ENCODE measurements at regions not wholly inside any gene's neighbourhood (a gene's known extent, or its start where the extent isn't known, plus 50 kb on each side); places are given as distances from the start of the nearest gene placed in this dataset.

- CTCF ChIA-PET: no interaction called here
Observed at GRCh38 chr9:102461156-102461819, 533.8 kb upstream of the CYLC2 start.

GRCh38 chr9:102459828-102460227 lies 535.3 kb upstream of the CYLC2 start:
- H3K36me3 ChIP-seq (ENCODE audit: control insufficient read depth, insufficient read depth, low read length): no peaks in the 10 kb centered on the region
- intact Hi-C loops (cut with micrococcal nuclease; ENCODE audit: unreplicated experiment) (no loop called here), in situ Hi-C loops (cut with HindIII; ENCODE audit: low pct_unique_long_range_greater_than_20kb, low sequenced_read_pairs) (no loop called here)
- POLR2A ChIA-PET: no interaction called here
- BruUV-seq (replicated peaks): no TSS peak
- ATAC-seq (no peak), DNase-seq (ENCODE audit: low read depth, low spot score) (no peak)
- no peaks in the 10 kb centered on the region for H3K27me3 ChIP-seq (ENCODE audit: control insufficient read depth, insufficient read depth, low read length)
- TF ChIP-seq TCF7L2 (IDR thresholded peaks at IDR 0.05; ENCODE audit: low read depth, low read length) (no peak), REST (IDR thresholded peaks at IDR 0.05; ENCODE audit: insufficient read depth in 1 of 2, low read depth in 2 of 2, low read length in 1 of 2) (no peak), POLR2AphosphoS5 (IDR thresholded peaks at IDR 0.05; ENCODE audit: low read depth, low read length) (no peak), SIN3A (IDR thresholded peaks at IDR 0.05; ENCODE audit: borderline replicate concordance, insufficient read depth, low read depth, low read length) (no peak)
- TF ChIP-seq, protein P1, sequence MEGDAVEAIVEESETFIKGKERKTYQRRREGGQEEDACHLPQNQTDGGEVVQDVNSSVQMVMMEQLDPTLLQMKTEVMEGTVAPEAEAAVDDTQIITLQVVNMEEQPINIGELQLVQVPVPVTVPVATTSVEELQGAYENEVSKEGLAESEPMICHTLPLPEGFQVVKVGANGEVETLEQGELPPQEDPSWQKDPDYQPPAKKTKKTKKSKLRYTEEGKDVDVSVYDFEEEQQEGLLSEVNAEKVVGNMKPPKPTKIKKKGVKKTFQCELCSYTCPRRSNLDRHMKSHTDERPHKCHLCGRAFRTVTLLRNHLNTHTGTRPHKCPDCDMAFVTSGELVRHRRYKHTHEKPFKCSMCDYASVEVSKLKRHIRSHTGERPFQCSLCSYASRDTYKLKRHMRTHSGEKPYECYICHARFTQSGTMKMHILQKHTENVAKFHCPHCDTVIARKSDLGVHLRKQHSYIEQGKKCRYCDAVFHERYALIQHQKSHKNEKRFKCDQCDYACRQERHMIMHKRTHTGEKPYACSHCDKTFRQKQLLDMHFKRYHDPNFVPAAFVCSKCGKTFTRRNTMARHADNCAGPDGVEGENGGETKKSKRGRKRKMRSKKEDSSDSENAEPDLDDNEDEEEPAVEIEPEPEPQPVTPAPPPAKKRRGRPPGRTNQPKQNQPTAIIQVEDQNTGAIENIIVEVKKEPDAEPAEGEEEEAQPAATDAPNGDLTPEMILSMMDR (IDR thresholded peaks at IDR 0.05): no peak
- CTCF ChIA-PET: no interaction called here
- H3K27ac ChIP-seq (ENCODE audit: low read length): no peak overlapping the region
- no peak overlapping the region for H3K4me3 ChIP-seq (ENCODE audit: low read depth in 2 of 2, low read length in 2 of 2)
- no peaks in the 10 kb centered on the region for H3K4me1 ChIP-seq (ENCODE audit: control insufficient read depth, insufficient read depth, low read length)
- H3K9me3 ChIP-seq (ENCODE audit: control insufficient read depth, insufficient read depth, low read depth, low read length): no peaks in the 10 kb centered on the region

More at GRCh38 chr9:102461156-102461819, 533.8 kb upstream of the CYLC2 start:
- ATAC-seq (no peak), DNase-seq (ENCODE audit: low read depth, low spot score) (no peak)
- no peaks in the 10 kb centered on the region for H3K36me3 ChIP-seq (ENCODE audit: control insufficient read depth, insufficient read depth, low read length)
- BruUV-seq (replicated peaks): no TSS peak
- no peaks in the 10 kb centered on the region for H3K4me1 ChIP-seq (ENCODE audit: control insufficient read depth, insufficient read depth, low read length)
- no peak overlapping the region for H3K27ac ChIP-seq (ENCODE audit: low read length)
- H3K27me3 ChIP-seq (ENCODE audit: control insufficient read depth, insufficient read depth, low read length): no peaks in the 10 kb centered on the region
- TF ChIP-seq TCF7L2 (IDR thresholded peaks at IDR 0.05; ENCODE audit: low read depth, low read length) (no peak), POLR2AphosphoS5 (IDR thresholded peaks at IDR 0.05; ENCODE audit: low read depth, low read length) (no peak), SIN3A (IDR thresholded peaks at IDR 0.05; ENCODE audit: borderline replicate concordance, insufficient read depth, low read depth, low read length) (no peak), REST (IDR thresholded peaks at IDR 0.05; ENCODE audit: insufficient read depth in 1 of 2, low read depth in 2 of 2, low read length in 1 of 2) (no peak)
- TF ChIP-seq, protein P1 (IDR thresholded peaks at IDR 0.05): no peak
- in situ Hi-C loops (cut with HindIII; ENCODE audit: low pct_unique_long_range_greater_than_20kb, low sequenced_read_pairs): no loop called here
- no peak overlapping the region for H3K4me3 ChIP-seq (ENCODE audit: low read depth in 2 of 2, low read length in 2 of 2)
- intact Hi-C loops (cut with micrococcal nuclease; ENCODE audit: unreplicated experiment): no loop called here
- POLR2A ChIA-PET: no interaction called here
- no peaks in the 10 kb centered on the region for H3K9me3 ChIP-seq (ENCODE audit: control insufficient read depth, insufficient read depth, low read depth, low read length)
